ENCODE measurements at regions not wholly inside any gene's neighbourhood (a gene's known extent, or its start where the extent isn't known, plus 50 kb on each side); places are given as distances from the start of the nearest gene placed in this dataset.

GRCh38 chr2:192971981-192972380 is 777.2 kb upstream of the TMEFF2 start:
- no peaks in the 10 kb centered on the region for H4K20me1 ChIP-seq (replicated peaks; ENCODE audit: control insufficient read depth, extremely low read depth, insufficient read depth, low read length)
- no peak overlapping the region for H3K27ac ChIP-seq (ENCODE audit: insufficient read depth, low read depth, low read length)
- FAIRE-seq, result no peak
- no peaks in the 10 kb centered on the region for H3K36me3 ChIP-seq (ENCODE audit: control insufficient read depth in 2 of 2, extremely low read depth in 1 of 2, insufficient read depth in 2 of 2, low read length in 2 of 2)
- no peak overlapping the region for H3K4me3 ChIP-seq (replicated peaks in 1 of 3; ENCODE audit: insufficient read depth in 1 of 3, low read depth in 1 of 3, low read length in 3 of 3)
- TF ChIP-seq MYC (IDR thresholded peaks at IDR 0.05; ENCODE audit: low read depth, low read length) (no peak), JUN (IDR thresholded peaks at IDR 0.05; ENCODE audit: borderline replicate concordance, insufficient read depth, insufficient read length, low read depth) (no peak), CTCF (IDR thresholded peaks at IDR 0.05; ENCODE audit: extremely low read depth in 1 of 2, insufficient read depth in 1 of 2, low read depth in 1 of 2, low read length in 2 of 2) (no peak)
- BruUV-seq (replicated peaks), result no TSS peak
- H3K4me2 ChIP-seq (ENCODE audit: insufficient read depth, low read length), result no peak overlapping the region
- dilution Hi-C loops (cut with MboI; ENCODE audit: extremely low pct_ligation_motif_present, low sequenced_read_pairs) (no loop called here), intact Hi-C loops (cut with micrococcal nuclease) (loop anchor here (5.0 kb wide), 1 partner anchor 825 kb away; no protein-coding TSS in a partner anchor)
- ChIA-PET CTCF (no interaction called here), POLR2A (no interaction called here)
- H3K4me1 ChIP-seq (ENCODE audit: control insufficient read depth, extremely low read depth, insufficient read depth, low read length), result no peaks in the 10 kb centered on the region
- H3K9ac ChIP-seq (replicated peaks; ENCODE audit: extremely low read depth, insufficient read depth, low read length), result no peak overlapping the region
- no peaks in the 10 kb centered on the region for H3K9me1 ChIP-seq (replicated peaks; ENCODE audit: control insufficient read depth, extremely low read depth, insufficient read depth, low read length)
- H3K9me3 ChIP-seq (replicated peaks; ENCODE audit: control insufficient read depth, insufficient read depth, low read length), result peaks cover 2% of the 10 kb centered on the region
- no peak for DNase-seq (ENCODE audit: low read depth, low spot score)
- no peak overlapping the region for H2AFZ ChIP-seq (ENCODE audit: low read depth, low read length)
- H3K27me3 ChIP-seq (ENCODE audit: control insufficient read depth in 2 of 2, insufficient read depth in 2 of 2, low read length in 2 of 2), result no peaks in the 10 kb centered on the region
- H3K79me2 ChIP-seq (ENCODE audit: control insufficient read depth, insufficient read depth, low read length), result no peaks in the 10 kb centered on the region

- no peaks in the 10 kb centered on the region for H3K4me1 ChIP-seq (ENCODE audit: control insufficient read depth, extremely low read depth, insufficient read depth, low read length)
- H3K4me2 ChIP-seq (ENCODE audit: insufficient read depth, low read length), result no peak overlapping the region
- H3K4me3 ChIP-seq (replicated peaks in 1 of 3; ENCODE audit: insufficient read depth in 1 of 3, low read depth in 1 of 3, low read length in 3 of 3), result no peak overlapping the region
- no peaks in the 10 kb centered on the region for H3K9me1 ChIP-seq (replicated peaks; ENCODE audit: control insufficient read depth, extremely low read depth, insufficient read depth, low read length)
- dilution Hi-C loops (cut with MboI; ENCODE audit: extremely low pct_ligation_motif_present, low sequenced_read_pairs), result no loop called here
- peaks cover 2% of the 10 kb centered on the region for H3K9me3 ChIP-seq (replicated peaks; ENCODE audit: control insufficient read depth, insufficient read depth, low read length)
- no peaks in the 10 kb centered on the region for H3K79me2 ChIP-seq (ENCODE audit: control insufficient read depth, insufficient read depth, low read length)
- DNase-seq (ENCODE audit: low read depth, low spot score), result no peak
- FAIRE-seq, result no peak
- intact Hi-C loops (cut with micrococcal nuclease), result no loop called here
- H3K36me3 ChIP-seq (ENCODE audit: control insufficient read depth in 2 of 2, extremely low read depth in 1 of 2, insufficient read depth in 2 of 2, low read length in 2 of 2), result no peaks in the 10 kb centered on the region
- no TSS peak for BruUV-seq (replicated peaks)
- POLR2A ChIA-PET, result no interaction called here
- no peaks in the 10 kb centered on the region for H4K20me1 ChIP-seq (replicated peaks; ENCODE audit: control insufficient read depth, extremely low read depth, insufficient read depth, low read length)
- TF ChIP-seq FOS (IDR thresholded peaks at IDR 0.05; ENCODE audit: borderline replicate concordance, insufficient read depth, low read length), result no peak
- TF ChIP-seq MYC (IDR thresholded peaks at IDR 0.05; ENCODE audit: low read depth, low read length), result no peak
- TF ChIP-seq JUN (IDR thresholded peaks at IDR 0.05; ENCODE audit: borderline replicate concordance, insufficient read depth, insufficient read length, low read depth), result no peak
- no peak for TF ChIP-seq GATA2 (IDR thresholded peaks at IDR 0.05; ENCODE audit: insufficient read depth, insufficient read length, low read depth, low read length)
- TF ChIP-seq EZH2 (IDR thresholded peaks at IDR 0.05; ENCODE audit: borderline replicate concordance, low read depth, low read length, severe bottlenecking), result no peak
- no peak for TF ChIP-seq MAX (IDR thresholded peaks at IDR 0.05; ENCODE audit: insufficient read depth, insufficient read length)
- no peak for TF ChIP-seq CTCF (IDR thresholded peaks at IDR 0.05; ENCODE audit: extremely low read depth in 1 of 2, insufficient read depth in 1 of 2, low read depth in 1 of 2, low read length in 2 of 2)
- no peak for TF ChIP-seq POLR2AphosphoS5 (IDR thresholded peaks at IDR 0.05; ENCODE audit: insufficient read depth, low read depth, low read length)
- TF ChIP-seq POLR2A (IDR thresholded peaks at IDR 0.05; ENCODE audit: low read depth, low read length), result no peak
- CTCF ChIA-PET, result no interaction called here
- H3K27me3 ChIP-seq (ENCODE audit: control insufficient read depth in 2 of 2, insufficient read depth in 2 of 2, low read length in 2 of 2), result no peaks in the 10 kb centered on the region
- H3K9ac ChIP-seq (replicated peaks; ENCODE audit: extremely low read depth, insufficient read depth, low read length), result no peak overlapping the region
- H3K27ac ChIP-seq (ENCODE audit: insufficient read depth, low read depth, low read length), result no peak overlapping the region
- no peak overlapping the region for H2AFZ ChIP-seq (ENCODE audit: low read depth, low read length)
Observed at GRCh38 chr2:192969055-192969454, 774.3 kb upstream of the TMEFF2 start.

Data from endothelial cell of umbilical vein (primary cell).